H1 (cell line): ENCODE measurements at regions not wholly inside any gene's neighbourhood (a gene's known extent, or its start where the extent isn't known, plus 50 kb on each side); places are given as distances from the start of the nearest gene placed in this dataset.

Experiments used
- CTCF ChIA-PET: fragments of 300-600 bp; sonication (Branson Sonifier 250); formaldehyde crosslinking; loops from one replicate; lab custom pipeline; 2021; ENCODE audit not compliant: partially characterized antibody; lab: Charles Lee
- POLR2A ChIA-PET: fragments of 300-600 bp; sonication (Branson Sonifier 250); formaldehyde crosslinking; loops from one replicate; lab custom pipeline; 2021; ENCODE audit warnings: inconsistent platforms; ENCODE audit not compliant: partially characterized antibody; lab: Charles Lee
- DNase-seq, 2 experiments: peaks; one replicate each; pipeline versions ENCODE4 v3.0.0 to v3.0.0-alpha.2; 2010 to 2022; ENCODE audit warnings: low spot score in 2 of 2, low read depth in 1 of 2, mixed read lengths in 1 of 2
- FAIRE-seq: peaks from 2 replicates; lab custom pipeline; 2011; peaks lifted over from hg19 to GRCh38; lab: Jason Lieb, UNC
- H2AFZ ChIP-seq: 2 replicates; pipeline ENCODE4 v1.8.1; 2012; ENCODE audit warnings: low read length, inconsistent platforms
- H2AK5ac ChIP-seq: 2 replicates; pipeline ENCODE4 v1.6.1; 2013; ENCODE audit warnings: low read depth, low read length
- H2BK120ac ChIP-seq: replicated peaks from 2 replicates; pipeline ENCODE3; 2013; ENCODE audit warnings: low read depth, low read length, inconsistent platforms
- H2BK12ac ChIP-seq: 2 replicates; pipeline ENCODE4 v1.6.1; 2013; ENCODE audit warnings: low read depth, low read length
- H2BK15ac ChIP-seq: 2 replicates; pipeline ENCODE4 v1.6.1; 2013; ENCODE audit warnings: low read length
- H2BK20ac ChIP-seq: 2 replicates; pipeline ENCODE4 v1.6.1; 2013; ENCODE audit warnings: low read length
- H2BK5ac ChIP-seq: 2 replicates; pipeline ENCODE4 v1.6.1; 2013; ENCODE audit warnings: low read depth, low read length
- H3K14ac ChIP-seq: 2 replicates; pipeline ENCODE4 v1.6.1; 2013; ENCODE audit warnings: inconsistent platforms; ENCODE audit not compliant: insufficient read length
- H3K18ac ChIP-seq: 2 replicates; pipeline ENCODE4 v1.6.1; 2013; ENCODE audit warnings: low read length; ENCODE audit errors: extremely low read depth
- H3K23ac ChIP-seq: 2 replicates; pipeline ENCODE4 v1.6.1; 2013; ENCODE audit warnings: inconsistent platforms; ENCODE audit not compliant: insufficient read length
- H3K23me2 ChIP-seq: 2 replicates; pipeline ENCODE4 v1.6.1; 2013; ENCODE audit warnings: low read depth, low read length
- H3K27ac ChIP-seq: 2 replicates; pipeline ENCODE4 v1.6.1; 2011; ENCODE audit warnings: low read depth, low read length, inconsistent platforms
- H3K27me3 ChIP-seq, 4 experiments: replicated peaks in 1 of 4; 1 replicate in 1 of 4; 2 replicates in 3 of 4; pipeline versions ENCODE4 v1.6.1 to v1.8.1; 2011 to 2013; ENCODE audit warnings: low read length in 3 of 4, mild to moderate bottlenecking in 3 of 4, inconsistent platforms in 2 of 4, mixed read lengths in 2 of 4, moderate library complexity in 1 of 4; ENCODE audit not compliant: control insufficient read depth in 3 of 4, insufficient read depth in 3 of 4; ENCODE audit errors: extremely low read depth in 1 of 4
- H3K36me3 ChIP-seq, 4 experiments: 2 replicates each; pipeline versions ENCODE4 v1.6.1 to v1.8.1; 2011 to 2013; ENCODE audit warnings: mild to moderate bottlenecking in 4 of 4, low read length in 3 of 4, moderate library complexity in 2 of 4, control low read depth in 1 of 4, inconsistent platforms in 1 of 4; ENCODE audit not compliant: insufficient read depth in 4 of 4, control insufficient read depth in 2 of 4
- H3K4ac ChIP-seq: replicated peaks from 2 replicates; pipeline ENCODE3; 2013; ENCODE audit warnings: low read length, low read depth, mixed read lengths, inconsistent platforms; ENCODE audit not compliant: insufficient read length
- H3K4me1 ChIP-seq, 4 experiments: replicated peaks in 1 of 4; 1 replicate in 1 of 4; 2 replicates in 3 of 4; pipeline versions ENCODE4 v1.6.1 to v1.8.1; 2011 to 2013; ENCODE audit warnings: low read length in 3 of 4, inconsistent platforms in 2 of 4, mixed read lengths in 1 of 4; ENCODE audit not compliant: insufficient read depth in 4 of 4, control insufficient read depth in 3 of 4
- H3K4me2 ChIP-seq, 2 experiments: 2 replicates each; pipeline versions ENCODE4 v1.6.1 to v1.8.1; 2011 to 2013; ENCODE audit warnings: low read depth in 2 of 2, low read length in 2 of 2, control low read depth in 1 of 2, inconsistent platforms in 1 of 2, mild to moderate bottlenecking in 1 of 2; ENCODE audit not compliant: insufficient read depth in 1 of 2
- H3K4me3 ChIP-seq, 4 experiments: fragments of 200-600, 300-600 bp in 1 of 4; sonication (generic), shearing (Covaris generic), sonication (Bioruptor Twin) in 1 of 4; 2 replicates each; pipeline versions ENCODE4 v1.5.1 to v1.8.1; 2011 to 2016; ENCODE audit warnings: low read length in 4 of 4, low read depth in 3 of 4, control low read depth in 2 of 4, inconsistent platforms in 2 of 4, mild to moderate bottlenecking in 2 of 4, mixed read lengths in 1 of 4, moderate library complexity in 1 of 4; ENCODE audit not compliant: insufficient read depth in 2 of 4; ENCODE audit errors: extremely low read depth in 1 of 4
- H3K56ac ChIP-seq: replicated peaks from 2 replicates; pipeline ENCODE3; 2013; ENCODE audit warnings: low read depth, mild to moderate bottlenecking, mixed read lengths, low read length, inconsistent platforms; ENCODE audit not compliant: insufficient read length
- H3K79me1 ChIP-seq: 2 replicates; pipeline ENCODE4 v1.6.1; 2013; ENCODE audit warnings: low read depth, low read length, control low read depth
- H3K79me2 ChIP-seq, 2 experiments: 2 replicates each; pipeline versions ENCODE4 v1.6.1 to v1.8.1; 2012 to 2013; ENCODE audit warnings: low read length in 2 of 2, mild to moderate bottlenecking in 2 of 2, inconsistent platforms in 1 of 2; ENCODE audit not compliant: insufficient read depth in 2 of 2, control insufficient read depth in 1 of 2
- H3K9ac ChIP-seq, 4 experiments: replicated peaks in 1 of 4; 1 replicate in 1 of 4; 2 replicates in 3 of 4; pipeline versions ENCODE4 v1.6.1 to v1.8.1; 2011 to 2013; ENCODE audit warnings: low read depth in 3 of 4, low read length in 3 of 4, control low read depth in 2 of 4, mild to moderate bottlenecking in 2 of 4, moderate library complexity in 2 of 4, inconsistent platforms in 1 of 4; ENCODE audit errors: extremely low read depth in 1 of 4
- H3K9me3 ChIP-seq, 2 experiments: 2 replicates each; pipeline versions ENCODE4 v1.6.1 to v1.8.1; 2012 to 2013; ENCODE audit warnings: mild to moderate bottlenecking in 2 of 2, moderate library complexity in 2 of 2, control low read depth in 1 of 2, inconsistent platforms in 1 of 2, low read depth in 1 of 2, low read length in 1 of 2, mixed read lengths in 1 of 2; ENCODE audit not compliant: insufficient read depth in 2 of 2
- H4K20me1 ChIP-seq, 2 experiments: replicated peaks in 1 of 2; 2 replicates each; pipeline versions ENCODE3 to v1.8.1; 2011 to 2013; ENCODE audit warnings: inconsistent platforms in 2 of 2, low read length in 2 of 2, mild to moderate bottlenecking in 1 of 2; ENCODE audit not compliant: insufficient read depth in 2 of 2, control insufficient read depth in 1 of 2
- H4K5ac ChIP-seq: 2 replicates; pipeline ENCODE4 v1.6.1; 2013; ENCODE audit warnings: low read length, low read depth, mixed read lengths, inconsistent platforms; ENCODE audit not compliant: insufficient read length
- H4K8ac ChIP-seq: 2 replicates; pipeline ENCODE4 v1.8.0; 2013; ENCODE audit warnings: mild to moderate bottlenecking, moderate library complexity, low read length, inconsistent platforms; ENCODE audit not compliant: insufficient read depth; ENCODE audit errors: extremely low read depth
- H4K91ac ChIP-seq: replicated peaks from 2 replicates; pipeline ENCODE3; 2013; ENCODE audit warnings: low read length, mixed read lengths, inconsistent platforms; ENCODE audit not compliant: insufficient read length
- CREB1 ChIP-seq: IDR thresholded peaks from 2 replicates; pipeline ENCODE4 v1.6.1; 2012; ENCODE audit warnings: inconsistent platforms
- KDM1A ChIP-seq: fragments of 200-600, 300-600 bp; sonication (generic); IDR thresholded peaks from 2 replicates; pipeline ENCODE4 v1.7.1; 2016; ENCODE audit warnings: mild to moderate bottlenecking, low read length, borderline replicate concordance
- RXRA ChIP-seq: IDR thresholded peaks from 2 replicates; pipeline ENCODE4 v1.6.1; 2011; ENCODE audit warnings: low read depth, mild to moderate bottlenecking, low read length, moderate library complexity; ENCODE audit not compliant: insufficient read depth
- TEAD4 ChIP-seq: IDR thresholded peaks from 2 replicates; pipeline ENCODE4 v1.6.1; 2012; ENCODE audit warnings: low read depth, low read length, inconsistent platforms, mixed read lengths
- ZNF274 ChIP-seq: IDR thresholded peaks from 2 replicates; pipeline ENCODE4 v1.7.0; 2012; ENCODE audit warnings: low read length, borderline replicate concordance; ENCODE audit errors: extremely low read depth
- WGBS, 2 experiments: shearing (Covaris generic) in 1 of 2; methylation state at CpG; one replicate each; pipeline versions ENCODE4 v1.1.6 to v1.1.7; 2013 to 2015; ENCODE audit warnings: low lambda C conversion rate in 2 of 2, mixed read lengths in 2 of 2, inconsistent platforms in 1 of 2, low coverage in 1 of 2, missing lambda C conversion rate in 1 of 2; ENCODE audit not compliant: insufficient replicate concordance in 2 of 2, insufficient coverage in 1 of 2, insufficient read length in 1 of 2; ENCODE audit errors: extremely low coverage in 1 of 2, missing lambda C conversion rate in 1 of 2; 5-methylcytosine and 5-hydroxymethylcytosine counted together

GRCh38 chr2:239487272-239487671, 86.5 kb upstream of the HDAC4 start:
- Histone ChIP-seq H2BK12ac (no peak overlapping the region), H4K5ac (no peak overlapping the region), H3K4me3 (no peak overlapping the region), H4K20me1 (no peaks in the 10 kb centered on the region), H3K23ac (no peak overlapping the region), H4K91ac (no peak overlapping the region), H2BK15ac (no peak overlapping the region), H3K27me3 (no peaks in the 10 kb centered on the region; a peak in 1 of 7 replicates), H3K4me2 (no peak overlapping the region), H4K8ac (no peak overlapping the region; the same call in 1 of the 2 replicates), H3K4ac (no peak overlapping the region), H3K4me1 (peaks cover 0 to 2% (median 0%) of the 10 kb centered on the region in 4 experiments; a peak in 1 of 7 replicates), H3K9me3 (no peaks in the 10 kb centered on the region; a peak in 1 of 4 replicates), H3K36me3 (no peaks in the 10 kb centered on the region), H2AK5ac (no peak overlapping the region), H3K14ac (no peak overlapping the region), H2BK5ac (no peak overlapping the region), H3K9ac (no peak overlapping the region), H2BK20ac (no peak overlapping the region), H3K23me2 (peaks cover 3% of the 10 kb centered on the region; the same call in 1 of the 2 replicates), H3K18ac (no peak overlapping the region), H3K56ac (no peak overlapping the region), H3K27ac (no peak overlapping the region), H3K79me2 (no peaks in the 10 kb centered on the region), H2BK120ac (no peak overlapping the region), H3K79me1 (no peaks in the 10 kb centered on the region), H2AFZ (no peak overlapping the region)
- ChIA-PET POLR2A (interaction anchor here (0.6 kb wide), 1 partner anchor 265 kb away, joined by 3 read pairs; no protein-coding TSS in a partner anchor), CTCF (no interaction called here)
- DNase-seq (no peak), FAIRE-seq (no peak)
- WGBS, 2 experiments = 75% methylated on average over 10 of the region's 11 CpGs; no CpG with 5 or more reads in 1 of the 2 experiments
- TF ChIP-seq RXRA = no peak
- TF ChIP-seq CREB1 = no peak
- no peak for TF ChIP-seq KDM1A
- TF ChIP-seq TEAD4 = no peak
- no peak for TF ChIP-seq ZNF274
